Neutrophil (primary cell): ENCODE measurements at regions not wholly inside any gene's neighbourhood (a gene's known extent, or its start where the extent isn't known, plus 50 kb on each side); places are given as distances from the start of the nearest gene placed in this dataset.

ENCODE experiments used
- H3K27ac ChIP-seq: fragments of 200-600 bp; sonication (generic); 2 replicates; pipeline ENCODE4 v1.5.1; 2016; ENCODE audit warnings: mild to moderate bottlenecking, moderate library complexity
- H3K27me3 ChIP-seq: fragments of 200-600 bp; sonication (generic); 2 replicates; pipeline ENCODE4 v1.6.0; 2016; ENCODE audit warnings: mild to moderate bottlenecking
- H3K36me3 ChIP-seq: fragments of 200-600 bp; sonication (generic); 2 replicates; pipeline ENCODE4 v1.5.1; 2017
- H3K4me1 ChIP-seq, 2 experiments: fragments of 200-600 bp in 1 of 2; sonication (generic) in 1 of 2; 1 replicate in 1 of 2; 2 replicates in 1 of 2; pipeline versions ENCODE4 v1.5.1 to v1.6.1; 2013 to 2016; ENCODE audit warnings: low read depth in 1 of 2, low read length in 1 of 2, mild to moderate bottlenecking in 1 of 2, moderate library complexity in 1 of 2; ENCODE audit not compliant: control insufficient read depth in 1 of 2, insufficient read depth in 1 of 2
- H3K4me3 ChIP-seq, 2 experiments: fragments of 200-600 bp in 1 of 2; sonication (generic) in 1 of 2; 1 replicate in 1 of 2; 2 replicates in 1 of 2; pipeline ENCODE4 v1.5.1; 2013 to 2016; ENCODE audit warnings: low read depth in 1 of 2, low read length in 1 of 2, mild to moderate bottlenecking in 1 of 2, moderate library complexity in 1 of 2
- H3K9me3 ChIP-seq: fragments of 200-600 bp; sonication (generic); 2 replicates; pipeline ENCODE4 v1.5.1; 2016
- CTCF ChIP-seq: fragments of 200-600 bp; sonication (generic); IDR thresholded peaks from 2 replicates; pipeline ENCODE4 v1.5.1; 2016; ENCODE audit warnings: antibody characterized with exemption

GRCh38 chr11:26053966-26054365, 278.0 kb upstream of the ANO3 start:
- H3K4me3 ChIP-seq = no peak overlapping the region

GRCh38 chr11:26062660-26063059, 269.3 kb upstream of the ANO3 start:
- H3K36me3 ChIP-seq = no peaks in the 10 kb centered on the region
- H3K4me1 ChIP-seq = no peaks in the 10 kb centered on the region
- H3K9me3 ChIP-seq = no peaks in the 10 kb centered on the region
- H3K27me3 ChIP-seq = no peaks in the 10 kb centered on the region
- TF ChIP-seq CTCF = no peak
- no peak overlapping the region for H3K4me3 ChIP-seq
- no peak overlapping the region for H3K27ac ChIP-seq

More at GRCh38 chr11:26053966-26054365, 278.0 kb upstream of the ANO3 start:
- H3K27ac ChIP-seq = no peak overlapping the region
- no peaks in the 10 kb centered on the region for H3K9me3 ChIP-seq
- TF ChIP-seq CTCF = no peak
- H3K4me1 ChIP-seq = no peaks in the 10 kb centered on the region
- no peaks in the 10 kb centered on the region for H3K36me3 ChIP-seq
- H3K27me3 ChIP-seq = no peaks in the 10 kb centered on the region

- Histone ChIP-seq H3K4me3 (no peak overlapping the region), H3K4me1 (no peaks in the 10 kb centered on the region), H3K9me3 (no peaks in the 10 kb centered on the region), H3K27ac (no peak overlapping the region), H3K27me3 (no peaks in the 10 kb centered on the region), H3K36me3 (no peaks in the 10 kb centered on the region)
- TF ChIP-seq CTCF = no peak
Observed at GRCh38 chr11:26063915-26064314, 268.0 kb upstream of the ANO3 start.

- no peaks in the 10 kb centered on the region for H3K4me1 ChIP-seq
- no peaks in the 10 kb centered on the region for H3K9me3 ChIP-seq
- H3K4me3 ChIP-seq = no peak overlapping the region
- TF ChIP-seq CTCF = no peak
- H3K27ac ChIP-seq = no peak overlapping the region
- H3K36me3 ChIP-seq = no peaks in the 10 kb centered on the region
- H3K27me3 ChIP-seq = no peaks in the 10 kb centered on the region
Observed at GRCh38 chr11:26065944-26066343, 266.0 kb upstream of the ANO3 start.

DNA sequence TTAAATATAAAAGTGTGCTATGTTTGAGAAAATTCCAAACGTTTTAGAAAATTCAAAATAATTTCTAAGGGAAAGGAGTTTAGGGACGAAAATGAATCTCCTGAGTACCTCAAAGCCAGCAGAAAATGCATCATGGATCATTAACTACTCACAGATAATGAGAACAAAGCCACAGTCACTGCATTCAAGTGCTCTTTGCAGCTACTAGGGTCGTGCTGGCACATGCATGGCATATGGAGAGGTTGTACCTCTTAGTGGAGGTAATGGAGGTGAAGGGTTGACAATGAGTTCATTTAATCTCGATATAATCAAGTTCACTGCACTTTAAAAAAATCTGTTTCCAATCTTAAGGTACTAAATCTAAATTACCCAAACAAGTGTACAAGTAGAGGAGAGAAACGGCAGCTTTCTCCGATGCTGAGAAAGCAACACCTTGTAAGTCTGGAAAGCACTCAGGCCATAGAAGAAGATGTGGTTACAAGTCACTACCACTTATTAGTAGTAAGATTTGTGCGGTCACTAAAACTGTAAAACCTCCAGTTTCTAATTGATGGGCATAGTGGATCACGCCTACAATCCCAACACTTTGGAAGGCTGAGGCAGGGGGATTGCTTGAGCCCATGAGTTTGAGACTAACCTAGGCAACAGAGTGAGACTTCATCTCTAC, 261.1 kb upstream of the ANO3 start:
- Histone ChIP-seq H3K4me1 (no peaks in the 10 kb centered on the region), H3K27ac (no peak overlapping the region), H3K9me3 (no peaks in the 10 kb centered on the region), H3K36me3 (no peaks in the 10 kb centered on the region), H3K27me3 (no peaks in the 10 kb centered on the region), H3K4me3 (no peak overlapping the region)
- TF ChIP-seq CTCF = no peak
